H1 (cell line): ENCODE measurements at regions not wholly inside any gene's neighbourhood (a gene's known extent, or its start where the extent isn't known, plus 50 kb on each side); places are given as distances from the start of the nearest gene placed in this dataset.

ENCODE experiments used
- CTCF ChIA-PET: fragments of 300-600 bp; sonication (Branson Sonifier 250); formaldehyde crosslinking; loops from one replicate; lab custom pipeline; 2021; ENCODE audit not compliant: partially characterized antibody; lab: Charles Lee
- POLR2A ChIA-PET: fragments of 300-600 bp; sonication (Branson Sonifier 250); formaldehyde crosslinking; loops from one replicate; lab custom pipeline; 2021; ENCODE audit warnings: inconsistent platforms; ENCODE audit not compliant: partially characterized antibody; lab: Charles Lee
- DNase-seq, 2 experiments: peaks; one replicate each; pipeline versions ENCODE4 v3.0.0 to v3.0.0-alpha.2; 2010 to 2022; ENCODE audit warnings: low spot score in 2 of 2, low read depth in 1 of 2, mixed read lengths in 1 of 2
- FAIRE-seq: peaks from 2 replicates; lab custom pipeline; 2011; peaks lifted over from hg19 to GRCh38; lab: Jason Lieb, UNC
- H2AFZ ChIP-seq: 2 replicates; pipeline ENCODE4 v1.8.1; 2012; ENCODE audit warnings: low read length, inconsistent platforms
- H2AK5ac ChIP-seq: 2 replicates; pipeline ENCODE4 v1.6.1; 2013; ENCODE audit warnings: low read depth, low read length
- H2BK120ac ChIP-seq: replicated peaks from 2 replicates; pipeline ENCODE3; 2013; ENCODE audit warnings: low read depth, low read length, inconsistent platforms
- H2BK12ac ChIP-seq: 2 replicates; pipeline ENCODE4 v1.6.1; 2013; ENCODE audit warnings: low read depth, low read length
- H2BK15ac ChIP-seq: 2 replicates; pipeline ENCODE4 v1.6.1; 2013; ENCODE audit warnings: low read length
- H2BK20ac ChIP-seq: 2 replicates; pipeline ENCODE4 v1.6.1; 2013; ENCODE audit warnings: low read length
- H2BK5ac ChIP-seq: 2 replicates; pipeline ENCODE4 v1.6.1; 2013; ENCODE audit warnings: low read depth, low read length
- H3K14ac ChIP-seq: 2 replicates; pipeline ENCODE4 v1.6.1; 2013; ENCODE audit warnings: inconsistent platforms; ENCODE audit not compliant: insufficient read length
- H3K18ac ChIP-seq: 2 replicates; pipeline ENCODE4 v1.6.1; 2013; ENCODE audit warnings: low read length; ENCODE audit errors: extremely low read depth
- H3K23ac ChIP-seq: 2 replicates; pipeline ENCODE4 v1.6.1; 2013; ENCODE audit warnings: inconsistent platforms; ENCODE audit not compliant: insufficient read length
- H3K23me2 ChIP-seq: 2 replicates; pipeline ENCODE4 v1.6.1; 2013; ENCODE audit warnings: low read depth, low read length
- H3K27ac ChIP-seq: 2 replicates; pipeline ENCODE4 v1.6.1; 2011; ENCODE audit warnings: low read depth, low read length, inconsistent platforms
- H3K27me3 ChIP-seq, 4 experiments: replicated peaks in 1 of 4; 1 replicate in 1 of 4; 2 replicates in 3 of 4; pipeline versions ENCODE4 v1.6.1 to v1.8.1; 2011 to 2013; ENCODE audit warnings: low read length in 3 of 4, mild to moderate bottlenecking in 3 of 4, inconsistent platforms in 2 of 4, mixed read lengths in 2 of 4, moderate library complexity in 1 of 4; ENCODE audit not compliant: control insufficient read depth in 3 of 4, insufficient read depth in 3 of 4; ENCODE audit errors: extremely low read depth in 1 of 4
- H3K36me3 ChIP-seq, 4 experiments: 2 replicates each; pipeline versions ENCODE4 v1.6.1 to v1.8.1; 2011 to 2013; ENCODE audit warnings: mild to moderate bottlenecking in 4 of 4, low read length in 3 of 4, moderate library complexity in 2 of 4, control low read depth in 1 of 4, inconsistent platforms in 1 of 4; ENCODE audit not compliant: insufficient read depth in 4 of 4, control insufficient read depth in 2 of 4
- H3K4ac ChIP-seq: replicated peaks from 2 replicates; pipeline ENCODE3; 2013; ENCODE audit warnings: low read length, low read depth, mixed read lengths, inconsistent platforms; ENCODE audit not compliant: insufficient read length
- H3K4me1 ChIP-seq, 4 experiments: replicated peaks in 1 of 4; 1 replicate in 1 of 4; 2 replicates in 3 of 4; pipeline versions ENCODE4 v1.6.1 to v1.8.1; 2011 to 2013; ENCODE audit warnings: low read length in 3 of 4, inconsistent platforms in 2 of 4, mixed read lengths in 1 of 4; ENCODE audit not compliant: insufficient read depth in 4 of 4, control insufficient read depth in 3 of 4
- H3K4me2 ChIP-seq, 2 experiments: 2 replicates each; pipeline versions ENCODE4 v1.6.1 to v1.8.1; 2011 to 2013; ENCODE audit warnings: low read depth in 2 of 2, low read length in 2 of 2, control low read depth in 1 of 2, inconsistent platforms in 1 of 2, mild to moderate bottlenecking in 1 of 2; ENCODE audit not compliant: insufficient read depth in 1 of 2
- H3K4me3 ChIP-seq, 4 experiments: fragments of 200-600, 300-600 bp in 1 of 4; sonication (generic), shearing (Covaris generic), sonication (Bioruptor Twin) in 1 of 4; 2 replicates each; pipeline versions ENCODE4 v1.5.1 to v1.8.1; 2011 to 2016; ENCODE audit warnings: low read length in 4 of 4, low read depth in 3 of 4, control low read depth in 2 of 4, inconsistent platforms in 2 of 4, mild to moderate bottlenecking in 2 of 4, mixed read lengths in 1 of 4, moderate library complexity in 1 of 4; ENCODE audit not compliant: insufficient read depth in 2 of 4; ENCODE audit errors: extremely low read depth in 1 of 4
- H3K56ac ChIP-seq: replicated peaks from 2 replicates; pipeline ENCODE3; 2013; ENCODE audit warnings: low read depth, mild to moderate bottlenecking, mixed read lengths, low read length, inconsistent platforms; ENCODE audit not compliant: insufficient read length
- H3K79me1 ChIP-seq: 2 replicates; pipeline ENCODE4 v1.6.1; 2013; ENCODE audit warnings: low read depth, low read length, control low read depth
- H3K79me2 ChIP-seq, 2 experiments: 2 replicates each; pipeline versions ENCODE4 v1.6.1 to v1.8.1; 2012 to 2013; ENCODE audit warnings: low read length in 2 of 2, mild to moderate bottlenecking in 2 of 2, inconsistent platforms in 1 of 2; ENCODE audit not compliant: insufficient read depth in 2 of 2, control insufficient read depth in 1 of 2
- H3K9ac ChIP-seq, 4 experiments: replicated peaks in 1 of 4; 1 replicate in 1 of 4; 2 replicates in 3 of 4; pipeline versions ENCODE4 v1.6.1 to v1.8.1; 2011 to 2013; ENCODE audit warnings: low read depth in 3 of 4, low read length in 3 of 4, control low read depth in 2 of 4, mild to moderate bottlenecking in 2 of 4, moderate library complexity in 2 of 4, inconsistent platforms in 1 of 4; ENCODE audit errors: extremely low read depth in 1 of 4
- H3K9me3 ChIP-seq, 2 experiments: 2 replicates each; pipeline versions ENCODE4 v1.6.1 to v1.8.1; 2012 to 2013; ENCODE audit warnings: mild to moderate bottlenecking in 2 of 2, moderate library complexity in 2 of 2, control low read depth in 1 of 2, inconsistent platforms in 1 of 2, low read depth in 1 of 2, low read length in 1 of 2, mixed read lengths in 1 of 2; ENCODE audit not compliant: insufficient read depth in 2 of 2
- H4K20me1 ChIP-seq, 2 experiments: replicated peaks in 1 of 2; 2 replicates each; pipeline versions ENCODE3 to v1.8.1; 2011 to 2013; ENCODE audit warnings: inconsistent platforms in 2 of 2, low read length in 2 of 2, mild to moderate bottlenecking in 1 of 2; ENCODE audit not compliant: insufficient read depth in 2 of 2, control insufficient read depth in 1 of 2
- H4K5ac ChIP-seq: 2 replicates; pipeline ENCODE4 v1.6.1; 2013; ENCODE audit warnings: low read length, low read depth, mixed read lengths, inconsistent platforms; ENCODE audit not compliant: insufficient read length
- H4K8ac ChIP-seq: 2 replicates; pipeline ENCODE4 v1.8.0; 2013; ENCODE audit warnings: mild to moderate bottlenecking, moderate library complexity, low read length, inconsistent platforms; ENCODE audit not compliant: insufficient read depth; ENCODE audit errors: extremely low read depth
- H4K91ac ChIP-seq: replicated peaks from 2 replicates; pipeline ENCODE3; 2013; ENCODE audit warnings: low read length, mixed read lengths, inconsistent platforms; ENCODE audit not compliant: insufficient read length
- BCL11A ChIP-seq, 2 experiments: IDR thresholded peaks; one replicate each; pipeline ENCODE4 v1.6.1; 2011; ENCODE audit warnings: low read depth in 2 of 2, low read length in 2 of 2, mild to moderate bottlenecking in 2 of 2
- EGR1 ChIP-seq: IDR thresholded peaks from 2 replicates; pipeline ENCODE4 v1.6.1; 2011; ENCODE audit warnings: low read depth, low read length, borderline replicate concordance
- FOSL1 ChIP-seq: IDR thresholded peaks from 2 replicates; pipeline ENCODE4 v1.6.1; 2011; ENCODE audit warnings: mild to moderate bottlenecking, low read depth, low read length, moderate library complexity; ENCODE audit not compliant: insufficient read depth
- SRF ChIP-seq: IDR thresholded peaks from 2 replicates; pipeline ENCODE4 v1.6.1; 2011; ENCODE audit warnings: mild to moderate bottlenecking, low read depth, low read length, moderate library complexity
- TCF12 ChIP-seq: IDR thresholded peaks from 2 replicates; pipeline ENCODE4 v1.6.1; 2011; ENCODE audit warnings: low read depth, mild to moderate bottlenecking, low read length

DNA sequence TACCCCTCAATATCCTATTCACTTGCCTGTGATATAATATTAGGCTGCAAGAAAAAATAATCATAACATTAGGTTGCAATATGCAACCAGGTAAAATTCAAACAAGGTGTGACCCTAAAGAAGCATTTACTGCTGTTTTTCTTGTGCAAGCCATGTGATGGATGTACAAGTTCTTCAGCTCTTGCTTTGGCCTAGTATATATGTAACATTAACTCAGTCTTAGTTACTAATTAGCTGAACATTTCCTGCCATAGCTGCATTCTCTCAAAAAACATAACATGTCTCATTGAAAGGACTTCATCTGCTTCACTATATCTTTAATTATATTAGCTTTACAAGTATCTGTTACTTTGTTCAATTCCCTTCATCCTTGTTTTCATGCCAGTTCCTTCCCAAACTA lies 406.8 kb upstream of the HTR2A start:
- ChIA-PET POLR2A (no interaction called here), CTCF (no interaction called here)
- Histone ChIP-seq H2BK12ac (no peak overlapping the region), H4K8ac (no peak overlapping the region), H3K79me1 (no peaks in the 10 kb centered on the region), H3K4ac (no peak overlapping the region), H2AK5ac (no peak overlapping the region), H3K79me2 (no peaks in the 10 kb centered on the region), H2AFZ (no peak overlapping the region), H3K4me2 (no peak overlapping the region), H3K14ac (no peak overlapping the region), H3K23me2 (no peaks in the 10 kb centered on the region), H3K23ac (no peak overlapping the region), H3K56ac (no peak overlapping the region), H2BK120ac (no peak overlapping the region), H3K18ac (no peak overlapping the region), H4K5ac (no peak overlapping the region), H3K9ac (no peak overlapping the region), H2BK15ac (no peak overlapping the region), H3K4me3 (no peak overlapping the region), H3K9me3 (no peaks in the 10 kb centered on the region), H3K36me3 (no peaks in the 10 kb centered on the region), H3K27ac (no peak overlapping the region), H2BK20ac (no peak overlapping the region), H3K4me1 (no peaks in the 10 kb centered on the region), H2BK5ac (no peak overlapping the region), H4K20me1 (no peaks in the 10 kb centered on the region), H4K91ac (no peak overlapping the region), H3K27me3 (no peaks in the 10 kb centered on the region)
- no peak for TF ChIP-seq EGR1
- no peak for TF ChIP-seq SRF
- TF ChIP-seq TCF12, result no peak
- TF ChIP-seq FOSL1, result no peak
- no peak for TF ChIP-seq BCL11A (IDR thresholded peaks at IDR 0.05; ENCODE audit: low read depth in 2 of 2, low read length in 2 of 2)
- FAIRE-seq (no peak), DNase-seq (no peak)
